ENCODE measurements at regions not wholly inside any gene's neighbourhood (a gene's known extent, or its start where the extent isn't known, plus 50 kb on each side); places are given as distances from the start of the nearest gene placed in this dataset.
A peak's percentile ranks its signal among the peaks of the same experiment; 100 is the strongest.

DNA sequence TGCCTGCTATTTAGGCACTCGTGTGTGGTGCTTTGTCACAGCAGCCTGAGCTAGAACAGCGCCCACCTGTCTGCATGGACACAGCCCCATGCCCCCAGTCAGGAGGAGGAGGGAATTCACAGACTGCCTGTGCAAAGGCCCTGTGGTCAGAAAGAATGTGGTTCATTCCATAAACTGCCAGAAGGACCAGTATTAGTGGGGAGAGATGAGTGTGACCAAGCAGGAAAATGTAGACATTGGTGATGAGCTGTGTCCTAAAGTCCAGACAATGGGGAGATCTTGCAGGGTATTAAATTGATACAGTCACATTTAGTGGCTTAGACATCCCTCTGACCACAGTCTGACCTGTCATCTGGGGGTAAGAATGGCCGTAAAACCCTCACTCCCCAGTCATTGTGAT, 83.7 kb upstream of the LINC01488 start:
- DNase-seq (ENCODE audit: low spot score) (no peak), ATAC-seq (no peak)
- no peak overlapping the region for H3K27ac Mint-ChIP-seq
- H3K27me3 Mint-ChIP-seq, result peaks cover 8 to 19% of the 10 kb centered on the region in 2 donors
- H3K4me3 Mint-ChIP-seq, result no peak overlapping the region
- no peaks in the 10 kb centered on the region for H3K9me3 Mint-ChIP-seq
- H3K4me1 Mint-ChIP-seq (ENCODE audit: low read depth in 2 of 2), result peaks cover 19 to 31% of the 10 kb centered on the region in 2 donors
- no peaks in the 10 kb centered on the region for H3K36me3 Mint-ChIP-seq

DNA sequence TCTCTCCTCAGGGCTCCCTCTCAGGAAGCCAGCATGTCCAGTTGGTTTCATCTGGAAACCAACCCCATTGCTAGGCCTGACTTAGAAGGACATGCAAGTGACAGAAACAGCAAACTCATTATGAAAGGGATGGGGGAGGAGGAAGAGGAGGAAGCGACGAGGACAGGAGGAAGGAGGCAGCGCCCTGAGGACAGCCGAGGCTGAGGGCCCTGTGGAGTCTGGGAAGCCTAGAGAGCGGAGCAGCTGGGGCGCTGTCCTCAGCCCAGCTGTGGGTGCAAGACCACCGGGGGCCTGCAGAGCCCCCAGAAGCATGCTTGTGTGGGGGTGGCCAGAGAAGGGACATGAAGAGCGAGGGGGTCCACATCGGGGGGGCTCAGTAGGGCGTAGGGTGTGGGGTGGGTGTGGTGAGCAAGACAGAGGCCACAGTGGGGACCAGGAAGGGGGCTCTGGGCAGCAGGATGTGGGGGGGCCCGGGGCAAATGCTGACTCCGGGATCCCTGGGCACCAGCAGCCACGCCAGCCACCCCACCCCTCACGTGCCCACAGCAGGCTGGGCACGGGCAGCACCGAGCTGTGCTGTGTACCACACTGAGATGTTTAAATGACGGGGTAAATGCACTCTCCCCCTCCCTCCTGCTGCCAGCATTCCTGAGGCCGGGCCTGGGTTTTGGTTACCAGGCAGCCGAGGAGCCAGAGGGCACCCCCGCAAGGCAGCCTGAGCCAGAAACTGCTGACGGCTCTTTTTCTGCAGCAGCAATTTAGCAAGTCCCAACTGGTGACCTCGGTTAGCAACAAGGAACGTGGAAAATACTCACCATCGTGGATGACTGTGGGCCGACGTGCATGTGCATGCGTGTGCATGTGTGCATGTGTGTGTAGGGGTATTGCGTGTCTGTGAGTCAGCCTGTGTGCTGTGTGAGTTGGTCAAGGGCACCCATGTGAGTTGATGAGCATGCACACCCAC, 82.7 kb upstream of the LINC01488 start:
- peaks cover 16 to 25% of the 10 kb centered on the region in 2 donors for H3K27me3 Mint-ChIP-seq
- H3K36me3 Mint-ChIP-seq, result peaks cover 5% of the 10 kb centered on the region
- ATAC-seq (no peak), DNase-seq (ENCODE audit: low spot score) (no peak)
- no peak overlapping the region for H3K27ac Mint-ChIP-seq
- H3K4me3 Mint-ChIP-seq, result no peak overlapping the region
- H3K4me1 Mint-ChIP-seq (ENCODE audit: low read depth in 2 of 2), result peaks cover 19 to 35% of the 10 kb centered on the region in 2 donors
- peaks cover 5% of the 10 kb centered on the region for H3K9me3 Mint-ChIP-seq

DNA sequence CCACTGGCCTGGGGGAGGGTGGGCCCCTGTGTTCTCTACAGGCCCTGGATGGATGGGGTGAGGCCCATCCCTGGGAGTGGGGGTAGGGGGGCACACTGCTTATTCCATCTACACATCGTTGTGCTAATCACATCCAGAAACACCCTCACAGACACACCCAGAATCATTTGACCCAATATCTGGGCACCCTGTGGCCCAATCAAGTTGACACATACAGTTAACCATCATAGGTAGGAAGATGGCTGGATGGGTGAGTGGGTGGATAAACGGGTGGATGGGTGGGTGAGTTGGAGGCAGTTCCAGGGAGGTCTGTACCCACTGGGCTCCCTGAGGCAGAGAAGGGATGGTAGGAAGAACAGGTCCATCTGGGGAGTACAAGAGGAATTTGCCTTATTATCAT, 81.3 kb upstream of the LINC01488 start:
- no peak for DNase-seq (ENCODE audit: low spot score)
- Mint-ChIP-seq H3K36me3 (peaks cover 5% of the 10 kb centered on the region), H3K27ac (no peak overlapping the region), H3K4me1 (ENCODE audit: low read depth in 2 of 2) (peaks cover 19 to 35% of the 10 kb centered on the region in 2 donors), H3K4me3 (no peak overlapping the region), H3K27me3 (peaks cover 16 to 29% of the 10 kb centered on the region in 2 donors), H3K9me3 (peaks cover 5% of the 10 kb centered on the region)
- no peak for ATAC-seq

DNA sequence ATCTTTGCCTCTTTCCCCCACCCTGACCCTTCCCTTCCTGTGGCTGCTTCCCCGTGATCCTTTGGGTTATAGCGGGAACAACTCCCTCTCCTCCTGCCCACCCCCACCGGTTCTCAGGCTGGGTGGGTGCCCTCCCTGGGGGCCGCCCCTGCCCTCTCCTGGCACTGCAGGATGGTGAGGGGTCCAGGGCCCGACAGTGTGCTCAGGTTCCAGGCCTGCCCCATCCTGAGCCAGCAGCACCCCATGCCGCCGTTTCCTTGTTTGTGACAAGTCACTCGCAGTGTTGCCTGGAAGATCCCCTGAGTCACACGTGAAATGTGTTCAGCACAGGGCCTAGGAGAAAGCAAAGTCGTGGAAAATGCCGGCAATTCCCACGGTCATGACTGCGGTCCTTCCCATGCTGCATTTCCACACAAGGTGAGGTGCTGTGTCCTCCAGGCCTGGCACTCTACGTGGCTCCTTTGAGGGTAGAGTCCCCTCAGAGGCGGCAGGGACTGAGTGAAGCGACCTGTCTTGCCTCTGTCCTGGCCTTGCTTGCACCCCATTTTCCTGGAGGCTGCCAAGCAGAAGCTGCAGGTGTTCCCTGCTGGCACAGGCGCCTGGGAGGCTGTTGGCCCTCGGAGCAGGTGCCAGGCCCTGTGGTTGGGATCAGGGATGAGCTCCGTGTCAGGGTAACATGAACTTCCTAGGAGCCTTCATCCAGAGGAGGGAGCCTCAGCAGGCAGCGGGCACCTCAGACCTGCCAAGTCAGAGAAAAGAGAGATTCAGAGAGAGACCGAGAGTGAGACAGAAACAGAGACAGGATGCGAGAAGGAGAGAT, 80.5 kb upstream of the LINC01488 start:
- Mint-ChIP-seq H3K36me3 (peaks cover 5% of the 10 kb centered on the region), H3K9me3 (peaks cover 5% of the 10 kb centered on the region), H3K4me3 (peak overlapping the region; percentile 33), H3K27ac (peak overlapping the region in 1 of 2 donors; percentile 22), H3K4me1 (ENCODE audit: low read depth in 2 of 2) (peaks cover 19 to 35% of the 10 kb centered on the region in 2 donors), H3K27me3 (peaks cover 22 to 34% of the 10 kb centered on the region in 2 donors)
- no peak for DNase-seq (ENCODE audit: low spot score)
- ATAC-seq, result peak in 1 of 2 donors; percentile 35

DNA sequence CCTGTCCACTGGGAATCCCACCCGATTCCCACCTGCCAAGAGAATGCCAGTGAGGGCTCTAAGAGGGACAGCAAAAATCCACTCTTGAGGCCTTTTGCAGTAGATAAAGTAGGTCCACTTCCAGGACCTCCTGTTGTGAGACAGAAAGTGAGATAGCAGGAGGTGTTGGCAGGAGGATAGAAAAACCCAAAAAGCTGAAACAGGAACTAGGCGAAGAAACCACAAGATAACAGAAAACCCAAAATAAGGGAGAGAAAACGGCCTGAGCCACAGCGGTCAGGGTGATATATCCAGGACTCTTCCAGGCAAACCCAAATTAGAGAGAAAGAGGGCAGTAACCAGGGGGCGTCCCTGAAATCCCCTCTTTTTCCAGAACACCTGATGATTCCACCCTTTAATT, 79.7 kb upstream of the LINC01488 start:
- Mint-ChIP-seq H3K9me3 (peaks cover 5% of the 10 kb centered on the region), H3K4me3 (peak overlapping the region; percentile 33), H3K27me3 (peaks cover 28 to 38% of the 10 kb centered on the region in 2 donors), H3K27ac (peak overlapping the region in 1 of 2 donors; percentile 22), H3K36me3 (peaks cover 5% of the 10 kb centered on the region), H3K4me1 (ENCODE audit: low read depth in 2 of 2) (peaks cover 19 to 35% of the 10 kb centered on the region in 2 donors)
- ATAC-seq, result no peak
- no peak for DNase-seq (ENCODE audit: low spot score)

DNA sequence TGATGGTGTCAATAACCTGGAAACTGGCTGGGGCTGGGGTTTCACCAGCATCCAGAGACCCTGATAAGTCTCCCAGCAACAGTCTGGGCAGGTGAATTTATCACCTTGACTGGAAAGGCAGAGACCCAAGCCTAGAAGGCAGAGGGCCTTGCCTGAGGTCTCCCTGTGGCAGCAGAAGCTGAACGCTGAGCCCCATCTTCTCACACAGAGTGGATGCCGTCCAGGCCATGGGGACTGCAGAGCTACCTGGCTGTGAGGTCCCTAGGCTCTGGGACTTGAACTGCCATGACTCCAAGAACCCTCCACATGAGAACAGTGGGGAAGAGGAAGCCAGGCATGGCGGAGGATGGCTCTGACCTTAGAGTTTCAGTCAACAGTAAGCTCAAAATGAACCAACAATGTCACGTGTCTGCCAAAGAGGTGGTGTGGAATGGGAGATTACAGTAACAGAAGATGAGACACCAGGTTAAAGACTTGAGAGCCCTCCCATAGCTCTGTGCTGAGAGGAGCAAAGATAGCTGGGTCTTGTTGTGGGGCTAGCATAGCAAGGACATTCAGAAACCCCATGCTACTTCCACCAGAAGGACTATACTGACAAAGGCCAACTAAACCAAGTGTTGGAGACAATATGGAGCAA, 79.1 kb upstream of the LINC01488 start:
- H3K4me3 Mint-ChIP-seq, result no peak overlapping the region
- no peak for ATAC-seq
- H3K9me3 Mint-ChIP-seq, result peaks cover 5% of the 10 kb centered on the region
- H3K4me1 Mint-ChIP-seq (ENCODE audit: low read depth in 2 of 2), result peaks cover 19 to 35% of the 10 kb centered on the region in 2 donors
- H3K27ac Mint-ChIP-seq, result no peak overlapping the region
- no peak for DNase-seq (ENCODE audit: low spot score)
- peaks cover 5% of the 10 kb centered on the region for H3K36me3 Mint-ChIP-seq
- peaks cover 28 to 38% of the 10 kb centered on the region in 2 donors for H3K27me3 Mint-ChIP-seq

DNA sequence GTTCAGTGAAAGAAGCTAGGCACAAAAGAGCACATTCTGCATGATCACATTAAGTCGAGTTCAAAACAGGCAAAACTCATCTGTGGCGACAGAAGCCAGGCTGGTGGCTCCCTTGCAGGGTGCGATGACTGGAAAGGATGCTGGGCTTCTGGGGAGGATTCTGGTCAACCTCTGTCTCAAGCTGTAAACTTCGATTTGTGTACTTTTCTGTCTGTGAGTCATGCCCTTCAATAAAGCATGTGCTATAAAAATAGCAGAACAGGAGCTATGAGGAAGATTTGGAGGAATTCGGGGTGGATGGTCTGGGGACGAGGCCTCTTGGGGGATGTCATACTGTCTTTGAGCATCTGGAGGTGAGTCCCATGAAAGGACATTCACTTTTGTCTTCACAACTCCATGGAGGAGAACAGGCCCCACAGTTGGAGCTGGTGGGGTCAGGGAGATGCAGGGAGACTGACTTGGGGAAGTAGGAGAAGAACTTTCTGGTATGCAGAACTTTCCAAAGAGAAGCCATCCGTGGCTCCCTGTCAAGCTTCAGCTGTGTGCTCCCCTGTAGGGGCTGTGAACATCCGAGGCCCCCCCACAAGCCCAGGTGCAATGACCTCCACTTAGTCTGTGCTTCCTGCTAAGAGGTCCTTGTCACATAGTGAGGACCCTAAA, 77.8 kb upstream of the LINC01488 start:
- no peak for DNase-seq (ENCODE audit: low spot score)
- no peak overlapping the region for H3K4me3 Mint-ChIP-seq
- no peak overlapping the region for H3K27ac Mint-ChIP-seq
- H3K4me1 Mint-ChIP-seq (ENCODE audit: low read depth in 2 of 2), result peaks cover 14 to 33% of the 10 kb centered on the region in 2 donors
- peaks cover 34 to 42% of the 10 kb centered on the region in 2 donors for H3K27me3 Mint-ChIP-seq
- peak in 1 of 2 donors; percentile 11 for ATAC-seq
- peaks cover 5% of the 10 kb centered on the region for H3K9me3 Mint-ChIP-seq
- peaks cover 5% of the 10 kb centered on the region for H3K36me3 Mint-ChIP-seq

DNA sequence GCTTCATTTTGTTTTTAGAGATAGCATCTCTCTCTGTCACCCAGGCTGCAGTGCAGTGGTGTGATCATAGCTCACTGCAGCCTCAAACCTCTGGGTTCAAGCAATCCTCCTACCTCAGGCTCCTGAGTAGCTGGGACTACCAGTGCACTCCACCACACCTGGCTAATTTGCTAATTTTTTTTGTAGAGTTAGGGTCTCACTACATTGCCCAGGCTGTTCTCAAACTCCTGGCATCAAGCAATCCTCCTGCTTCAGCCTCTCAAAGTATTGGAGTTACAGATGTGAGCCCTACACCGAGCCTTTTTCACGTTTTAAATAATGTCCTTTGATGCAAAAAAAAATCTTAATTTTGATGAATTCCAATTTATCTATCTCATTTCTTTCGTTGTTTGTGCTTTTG, 75.4 kb upstream of the LINC01488 start:
- ATAC-seq (no peak), DNase-seq (ENCODE audit: low spot score) (no peak)
- Mint-ChIP-seq H3K36me3 (peaks cover 5% of the 10 kb centered on the region), H3K4me1 (ENCODE audit: low read depth in 2 of 2) (peaks cover 19 to 24% of the 10 kb centered on the region in 2 donors), H3K4me3 (no peak overlapping the region), H3K27ac (no peak overlapping the region), H3K27me3 (peaks cover 41 to 42% of the 10 kb centered on the region in 2 donors), H3K9me3 (peaks cover 5% of the 10 kb centered on the region)

DNA sequence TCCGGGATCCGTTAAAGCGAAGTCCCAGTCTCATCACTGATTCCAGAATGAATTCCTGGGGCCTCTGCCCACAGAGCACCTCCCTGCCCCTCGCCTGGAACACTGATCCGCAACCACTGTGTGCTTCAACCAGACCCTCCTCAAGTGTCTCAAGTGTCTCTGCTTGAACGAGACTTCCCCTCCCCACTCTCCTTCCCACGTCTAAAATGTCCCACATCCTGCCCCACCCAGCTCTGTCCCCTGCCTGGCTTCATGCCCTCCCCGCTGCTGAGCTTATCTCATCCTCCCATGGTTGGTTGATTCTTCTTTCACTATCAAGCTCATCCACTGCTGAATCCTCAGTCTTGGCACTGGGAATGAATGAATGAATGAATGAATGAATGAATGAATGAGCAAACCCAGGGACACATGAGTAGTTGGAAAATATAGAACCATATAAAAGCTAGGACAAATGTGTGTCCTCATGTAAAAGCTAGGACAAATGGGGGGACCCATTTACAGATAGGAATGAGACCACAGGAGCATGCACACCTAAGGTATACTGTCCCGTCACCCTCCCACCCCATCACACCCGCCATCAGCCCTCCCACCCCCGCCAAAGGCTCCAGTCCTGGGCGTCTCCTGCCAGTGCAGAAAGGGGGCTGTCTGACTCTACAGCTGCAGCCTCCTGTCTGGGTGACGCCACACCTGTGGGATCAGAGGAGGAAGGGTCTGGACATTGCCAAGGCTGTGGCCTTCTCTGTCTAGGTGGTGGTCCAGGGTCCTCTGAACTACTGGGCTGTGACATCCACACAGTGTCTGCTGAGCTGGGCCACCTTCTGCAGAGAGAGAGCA, 71.4 kb upstream of the LINC01488 start:
- DNase-seq (ENCODE audit: low spot score) (no peak), ATAC-seq (peak in 1 of 2 donors; percentile 36)
- no peak overlapping the region for H3K27ac Mint-ChIP-seq
- H3K27me3 Mint-ChIP-seq, result peaks cover 25 to 29% of the 10 kb centered on the region in 2 donors
- H3K4me3 Mint-ChIP-seq, result no peak overlapping the region
- H3K4me1 Mint-ChIP-seq (ENCODE audit: low read depth in 2 of 2), result peaks cover 4 to 5% of the 10 kb centered on the region in 2 donors
- H3K9me3 Mint-ChIP-seq, result no peaks in the 10 kb centered on the region
- H3K36me3 Mint-ChIP-seq, result no peaks in the 10 kb centered on the region

DNA sequence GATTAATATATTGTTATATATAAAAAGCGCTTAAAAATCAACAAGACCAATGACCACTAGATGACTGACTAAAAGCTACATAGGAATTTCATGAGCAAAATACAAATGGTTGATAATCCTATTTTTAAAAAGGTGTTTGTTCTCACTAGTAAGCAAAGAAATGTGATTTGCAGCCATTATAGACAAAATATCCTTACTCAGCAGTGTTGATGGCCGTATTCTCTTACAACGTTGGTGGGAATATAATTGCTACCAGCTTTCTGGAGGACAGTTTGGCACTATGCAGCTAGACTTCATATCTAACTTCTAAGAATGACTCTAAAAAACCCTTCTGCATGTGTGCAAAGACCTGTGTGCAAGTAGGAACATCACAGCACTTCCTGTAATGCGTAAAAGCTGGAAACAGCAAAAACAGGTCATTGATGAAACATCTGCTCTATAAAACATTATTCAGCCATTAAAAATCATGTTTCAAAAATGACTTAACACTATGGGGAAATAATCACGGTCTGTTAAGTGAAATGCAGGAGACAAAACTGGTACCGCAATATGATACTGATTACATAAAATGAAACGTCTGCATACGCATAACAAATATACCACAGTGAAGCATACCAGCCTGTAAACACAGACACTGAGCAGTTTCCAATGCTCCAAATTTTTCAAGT, 70.1 kb upstream of the LINC01488 start:
- Mint-ChIP-seq H3K36me3 (no peaks in the 10 kb centered on the region), H3K27me3 (peaks cover 16 to 21% of the 10 kb centered on the region in 2 donors), H3K9me3 (no peaks in the 10 kb centered on the region), H3K27ac (no peak overlapping the region), H3K4me1 (ENCODE audit: low read depth in 2 of 2) (peaks cover 4 to 5% of the 10 kb centered on the region in 2 donors), H3K4me3 (no peak overlapping the region)
- peak in 1 of 2 donors; percentile 31 for ATAC-seq
- no peak for DNase-seq (ENCODE audit: low spot score)

DNA sequence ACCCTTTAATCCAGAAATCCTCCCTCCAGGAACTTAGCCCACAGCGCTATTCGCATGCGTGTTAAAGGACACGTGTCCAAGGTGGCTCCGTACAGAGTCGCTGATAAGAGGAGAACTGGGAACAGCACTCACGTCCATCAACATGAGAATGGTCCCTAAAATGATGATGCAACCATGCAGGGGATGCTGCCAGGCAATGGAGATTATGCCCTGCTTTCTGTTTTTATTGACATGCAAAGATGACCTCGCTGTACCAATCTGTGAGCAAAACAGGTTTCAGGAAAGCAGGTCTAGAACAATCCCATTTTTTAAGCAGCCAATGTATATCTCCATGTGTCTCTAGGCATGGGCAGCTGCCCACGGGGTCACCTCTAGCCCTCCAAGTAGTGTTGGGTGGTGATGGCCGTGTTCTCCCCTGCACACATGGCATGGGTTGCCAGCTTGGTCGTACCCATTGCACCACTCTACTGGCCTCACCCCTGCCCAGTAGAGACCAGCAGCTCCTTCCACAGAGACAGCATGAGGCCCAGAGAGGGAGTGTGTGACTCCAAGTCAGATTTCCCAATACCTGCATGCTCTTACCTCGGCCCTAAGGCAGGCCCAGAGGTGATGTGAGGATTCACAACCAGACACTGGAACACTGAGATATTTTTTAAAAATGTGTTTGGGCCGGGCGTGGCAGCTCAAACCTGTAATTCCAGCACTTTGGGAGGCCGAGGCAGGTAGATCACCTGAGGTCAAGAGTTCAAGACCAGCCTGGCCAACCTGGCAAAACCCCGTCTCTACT, 68.3 kb upstream of the LINC01488 start:
- Mint-ChIP-seq H3K27ac (no peak overlapping the region), H3K4me1 (ENCODE audit: low read depth in 2 of 2) (peaks cover 4 to 5% of the 10 kb centered on the region in 2 donors), H3K9me3 (no peaks in the 10 kb centered on the region), H3K4me3 (no peak overlapping the region), H3K27me3 (peaks cover 12 to 16% of the 10 kb centered on the region in 2 donors), H3K36me3 (no peaks in the 10 kb centered on the region)
- DNase-seq (ENCODE audit: low spot score), result no peak
- no peak for ATAC-seq
